HG03558 (cell line): ENCODE measurements at regions not wholly inside any gene's neighbourhood (a gene's known extent, or its start where the extent isn't known, plus 50 kb on each side); places are given as distances from the start of the nearest gene placed in this dataset.
"Not testable (repeated sequence)": the region's sequence is repeated elsewhere in the genome, so short reads cannot be mapped to it uniquely, and the experiment has no call there.

Experiments used
- ATAC-seq: cut with Tn5 transposase; IDR thresholded peaks from one replicate; pipeline ENCODE4 v1.9.1; 2021; ENCODE audit warnings: moderate number of reproducible peaks; ENCODE audit not compliant: unreplicated experiment; ENCODE audit errors: extremely low read depth

GRCh38 chr13:58313219-58313618 lies 681.7 kb downstream of the PCDH17 start:
- ATAC-seq = no peak

GRCh38 chr13:58318495-58319167 lies 687.1 kb downstream of the PCDH17 start:
- no peak for ATAC-seq

- ATAC-seq = no peak
Observed at GRCh38 chr13:58324161-58324560, 692.6 kb downstream of the PCDH17 start.

- no peak for ATAC-seq
Observed at GRCh38 chr13:58329746-58330145, 698.2 kb downstream of the PCDH17 start.

- no peak for ATAC-seq
Observed at GRCh38 chr13:58340895-58341294, 709.4 kb downstream of the PCDH17 start.

- no peak for ATAC-seq
Observed at GRCh38 chr13:58341318-58341717, 709.8 kb downstream of the PCDH17 start.

GRCh38 chr13:58343076-58343475 lies 711.5 kb downstream of the PCDH17 start:
- no peak for ATAC-seq

GRCh38 chr13:58352100-58352499 lies 720.6 kb downstream of the PCDH17 start:
- ATAC-seq = not testable (repeated sequence)

- no peak for ATAC-seq
Observed at GRCh38 chr13:58369936-58370335, 738.4 kb downstream of the PCDH17 start.

- ATAC-seq = no peak
Observed at GRCh38 chr13:58376349-58376748, 744.8 kb downstream of the PCDH17 start.

GRCh38 chr13:58376775-58377174 lies 745.2 kb downstream of the PCDH17 start:
- no peak for ATAC-seq

- ATAC-seq = no peak
Observed at GRCh38 chr13:58379221-58379620, 747.7 kb downstream of the PCDH17 start.

GRCh38 chr13:58385336-58385735 lies 753.8 kb downstream of the PCDH17 start:
- not testable (repeated sequence) for ATAC-seq

GRCh38 chr13:58397596-58398387 lies 766.2 kb downstream of the PCDH17 start:
- ATAC-seq = no peak

- ATAC-seq = no peak
Observed at GRCh38 chr13:58399263-58399662, 767.7 kb downstream of the PCDH17 start.

- ATAC-seq = no peak
Observed at GRCh38 chr13:58406545-58406944, 775.0 kb downstream of the PCDH17 start.

GRCh38 chr13:58429917-58430316 lies 798.4 kb downstream of the PCDH17 start:
- no peak for ATAC-seq

- ATAC-seq = no peak
Observed at GRCh38 chr13:58434943-58435342, 803.4 kb downstream of the PCDH17 start.

- ATAC-seq = no peak
Observed at GRCh38 chr13:58437427-58437826, 805.9 kb downstream of the PCDH17 start.

GRCh38 chr13:58446979-58447378 lies 815.4 kb downstream of the PCDH17 start:
- no peak for ATAC-seq

GRCh38 chr13:58452123-58452623 lies 820.6 kb downstream of the PCDH17 start:
- no peak for ATAC-seq

GRCh38 chr13:58455094-58455493 lies 823.5 kb downstream of the PCDH17 start:
- ATAC-seq = no peak
